ENCODE measurements at regions not wholly inside any gene's neighbourhood (a gene's known extent, or its start where the extent isn't known, plus 50 kb on each side); places are given as distances from the start of the nearest gene placed in this dataset.

- Histone ChIP-seq H2BK5ac (ENCODE audit: insufficient read length, low read length) (no peak overlapping the region), H3K79me1 (ENCODE audit: insufficient read depth, low read depth, low read length, poor library complexity, severe bottlenecking) (no peaks in the 10 kb centered on the region), H3K23me2 (ENCODE audit: insufficient read length, low read depth, low read length, poor library complexity, severe bottlenecking) (peaks cover 9% of the 10 kb centered on the region), H3K56ac (ENCODE audit: insufficient read length, low read depth, low read length) (no peak overlapping the region), H3K4ac (ENCODE audit: low read depth, low read length) (no peak overlapping the region), H2AFZ (ENCODE audit: low read length) (no peak overlapping the region), H3K4me2 (ENCODE audit: insufficient read depth, insufficient read length, low read length) (no peak overlapping the region), H3K4me1 (ENCODE audit: insufficient read depth, low read length) (no peaks in the 10 kb centered on the region), H4K91ac (ENCODE audit: insufficient read length, low read depth, low read length) (no peak overlapping the region), H4K20me1 (ENCODE audit: control insufficient read depth, insufficient read depth, insufficient read length) (no peaks in the 10 kb centered on the region), H2BK12ac (ENCODE audit: insufficient read length, low read depth, low read length) (no peak overlapping the region), H3K9ac (ENCODE audit: extremely low read depth, insufficient read length, low read length) (no peak overlapping the region), H2AK5ac (ENCODE audit: insufficient read length, low read length) (no peak overlapping the region), H3K27me3 (ENCODE audit: insufficient read depth, low read length) (no peaks in the 10 kb centered on the region; the same call in 1 of the 2 replicates), H3T11ph (ENCODE audit: low read length) (no peak overlapping the region), H2BK120ac (ENCODE audit: low read depth, low read length, poor library complexity, severe bottlenecking) (no peak overlapping the region), H3K23ac (ENCODE audit: insufficient read length, low read depth, low read length) (no peak overlapping the region), H3K79me2 (ENCODE audit: insufficient read depth, low read length) (no peaks in the 10 kb centered on the region), H2BK20ac (ENCODE audit: low read depth, low read length, poor library complexity, severe bottlenecking) (no peak overlapping the region), H4K5ac (ENCODE audit: insufficient read length, low read depth, low read length) (no peak overlapping the region), H3K9me3 (ENCODE audit: control insufficient read depth, low read depth, low read length) (no peaks in the 10 kb centered on the region), H4K8ac (replicated peaks; ENCODE audit: insufficient read length, low read depth, low read length) (no peak overlapping the region), H3K18ac (ENCODE audit: insufficient read length, low read depth, low read length) (no peak overlapping the region), H3K27ac (ENCODE audit: insufficient read length, low read depth, low read length) (no peak overlapping the region), H2BK15ac (ENCODE audit: low read depth, low read length) (no peak overlapping the region), H3K14ac (ENCODE audit: insufficient read depth, low read length) (no peak overlapping the region)
- H3K27me3 Mint-ChIP-seq (ENCODE audit: low read depth) = peaks cover 28% of the 10 kb centered on the region
- H3K4me3 Mint-ChIP-seq = 0 out of 5 replicates have a peak overlapping the region, but pooled peaks of 1 of the 2 experiments have one; percentile 4
- no peaks in the 10 kb centered on the region; a peak in 1 of 7 replicates for H3K36me3 Mint-ChIP-seq (ENCODE audit: insufficient read depth in 1 of 3, low read depth in 3 of 3)
- no peak for TF ChIP-seq CTCF (conservative IDR thresholded peaks at IDR 0.05)
- peaks cover 13 to 15% of the 10 kb centered on the region in 2 experiments for H3K4me1 Mint-ChIP-seq
- no peak for DNase-seq
- H3K9me3 Mint-ChIP-seq = no peaks in the 10 kb centered on the region
- no peak overlapping the region for H3K27ac Mint-ChIP-seq
- 80% methylated on average over 1 of the region's 11 CpGs for WGBS (ENCODE audit: extremely low coverage, insufficient read length, low lambda C conversion rate)
Measured at GRCh38 chr3:197458906-197459470, 96.8 kb downstream of the BDH1 start.

Data from H9 (cell line).